ENCODE measurements at regions not wholly inside any gene's neighbourhood (a gene's known extent, or its start where the extent isn't known, plus 50 kb on each side); places are given as distances from the start of the nearest gene placed in this dataset.

DNA sequence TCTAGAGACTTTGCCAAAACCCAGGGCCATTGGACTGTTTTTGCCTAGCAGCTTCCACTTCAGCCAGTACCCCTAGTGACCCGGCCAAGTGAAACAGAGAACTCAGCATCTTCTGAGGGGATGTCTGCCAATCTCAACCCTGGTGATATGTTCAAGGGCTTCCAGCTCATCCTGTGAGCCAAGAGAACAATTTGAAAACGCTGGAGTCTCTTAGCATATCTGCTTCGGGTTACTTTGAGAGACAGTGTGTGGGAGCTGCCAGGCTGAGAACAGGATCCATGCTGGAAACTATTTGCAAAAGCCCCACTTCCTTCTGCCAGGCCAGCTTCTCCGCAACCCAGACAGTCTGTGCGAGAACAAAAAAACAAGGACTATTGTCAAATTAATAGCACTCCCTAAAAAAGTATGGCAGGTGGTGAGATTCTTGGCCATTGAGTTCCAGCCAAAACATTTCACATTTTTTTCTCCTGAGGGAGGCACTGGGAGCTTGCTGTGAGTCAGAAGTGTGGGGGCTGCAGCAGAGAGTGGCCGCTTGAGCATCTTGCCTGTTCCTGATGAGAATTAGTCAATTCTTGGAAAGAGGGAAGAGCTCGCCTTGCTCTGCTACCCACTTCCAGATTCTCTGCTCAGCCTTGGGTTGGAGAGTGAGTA is 395.6 kb upstream of the TRIB2 start:
- TF ChIP-seq POLR2AphosphoS5 (IDR thresholded peaks at IDR 0.05) (no peak), POLR2A (IDR thresholded peaks at IDR 0.05) (no peak)
- TF ChIP-seq, protein P1, sequence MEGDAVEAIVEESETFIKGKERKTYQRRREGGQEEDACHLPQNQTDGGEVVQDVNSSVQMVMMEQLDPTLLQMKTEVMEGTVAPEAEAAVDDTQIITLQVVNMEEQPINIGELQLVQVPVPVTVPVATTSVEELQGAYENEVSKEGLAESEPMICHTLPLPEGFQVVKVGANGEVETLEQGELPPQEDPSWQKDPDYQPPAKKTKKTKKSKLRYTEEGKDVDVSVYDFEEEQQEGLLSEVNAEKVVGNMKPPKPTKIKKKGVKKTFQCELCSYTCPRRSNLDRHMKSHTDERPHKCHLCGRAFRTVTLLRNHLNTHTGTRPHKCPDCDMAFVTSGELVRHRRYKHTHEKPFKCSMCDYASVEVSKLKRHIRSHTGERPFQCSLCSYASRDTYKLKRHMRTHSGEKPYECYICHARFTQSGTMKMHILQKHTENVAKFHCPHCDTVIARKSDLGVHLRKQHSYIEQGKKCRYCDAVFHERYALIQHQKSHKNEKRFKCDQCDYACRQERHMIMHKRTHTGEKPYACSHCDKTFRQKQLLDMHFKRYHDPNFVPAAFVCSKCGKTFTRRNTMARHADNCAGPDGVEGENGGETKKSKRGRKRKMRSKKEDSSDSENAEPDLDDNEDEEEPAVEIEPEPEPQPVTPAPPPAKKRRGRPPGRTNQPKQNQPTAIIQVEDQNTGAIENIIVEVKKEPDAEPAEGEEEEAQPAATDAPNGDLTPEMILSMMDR (IDR thresholded peaks at IDR 0.05): no peak

All from suprapubic skin (tissue), 4 donors.